SW480 (cell line): ENCODE measurements at regions not wholly inside any gene's neighbourhood (a gene's known extent, or its start where the extent isn't known, plus 50 kb on each side); places are given as distances from the start of the nearest gene placed in this dataset.

Experiments
- DNase-seq: peaks from one replicate; pipeline ENCODE4 v3.0.0-alpha.2; 2016; ENCODE audit warnings: low spot score

- no peak for DNase-seq
Measured at GRCh38 chr3:24936574-24936973, 441.9 kb upstream of the THRB start.

DNA sequence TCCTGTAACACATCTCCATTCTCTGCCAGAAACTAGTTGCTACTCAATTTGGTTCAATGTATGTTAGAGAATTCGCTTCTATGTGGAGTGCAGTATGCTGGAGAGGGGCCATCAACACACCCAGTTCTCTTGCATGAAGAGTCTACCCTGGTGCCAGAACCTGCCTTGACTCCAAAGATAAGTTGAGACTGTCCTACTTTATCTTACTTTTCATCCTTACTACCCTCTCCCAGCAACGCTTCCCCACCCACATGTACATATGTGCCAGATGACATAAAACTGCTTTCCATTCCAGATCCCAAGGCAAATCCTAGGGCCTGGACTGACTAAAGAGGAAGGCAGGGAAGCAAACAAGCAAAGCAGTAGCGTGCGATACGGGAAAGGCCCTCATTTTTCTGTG is 442.6 kb upstream of the THRB start:
- no peak for DNase-seq

- DNase-seq: no peak
Measured at GRCh38 chr3:24937780-24938179, 443.1 kb upstream of the THRB start.

DNA sequence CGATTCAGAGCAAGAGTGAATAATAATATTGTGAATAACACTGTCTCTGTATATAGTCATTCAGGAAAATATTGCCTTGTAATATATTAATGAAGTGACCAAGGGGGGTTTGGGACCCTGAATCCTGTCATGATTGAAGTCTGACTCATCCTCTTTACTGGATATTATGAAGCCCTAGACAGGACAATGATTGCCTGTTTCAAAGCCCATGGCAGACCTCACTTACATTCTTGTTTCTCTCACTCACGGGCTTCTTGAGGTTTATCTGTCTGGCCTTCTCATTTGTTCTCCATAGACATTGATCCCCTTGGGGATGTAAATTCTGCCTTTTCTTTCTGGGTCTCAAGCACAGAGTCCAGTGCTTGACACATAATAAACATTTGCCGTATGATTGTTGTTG is 449.3 kb upstream of the THRB start:
- DNase-seq: no peak

DNA sequence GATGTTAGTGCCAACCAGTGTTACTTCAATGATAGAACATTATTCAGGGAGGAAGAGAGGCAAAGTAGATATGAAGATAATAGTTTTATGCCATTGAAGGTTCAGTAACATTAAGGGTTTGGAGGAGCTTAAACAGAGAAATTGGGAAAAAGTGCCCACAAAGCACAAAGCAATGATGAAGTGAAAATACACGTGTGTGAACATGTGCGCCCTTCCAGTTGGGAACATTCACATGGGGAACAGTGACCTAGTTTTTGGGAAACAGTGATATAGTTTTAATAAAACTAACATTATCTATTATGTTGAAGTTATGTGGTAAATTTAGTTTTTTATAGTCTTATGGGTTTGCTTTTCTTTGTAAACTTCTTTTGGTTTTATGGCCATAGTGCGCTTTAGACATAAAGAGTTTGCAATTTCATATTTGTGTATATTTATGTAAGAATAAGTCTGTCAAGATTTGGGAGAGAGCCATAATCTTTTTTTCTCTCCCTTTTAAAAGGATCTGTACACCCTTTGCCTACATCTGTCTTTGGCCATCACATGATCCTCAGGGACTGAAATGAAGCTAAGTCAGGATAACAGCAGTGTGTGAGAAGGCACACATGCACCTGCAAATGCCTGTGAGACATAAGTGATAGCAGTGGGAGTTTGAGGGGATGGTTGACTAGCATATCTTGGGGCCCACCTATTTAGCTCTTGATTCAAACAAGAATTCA is 450.3 kb upstream of the THRB start:
- no peak for DNase-seq

GRCh38 chr3:24945563-24945962 is 450.9 kb upstream of the THRB start:
- DNase-seq: no peak

DNA sequence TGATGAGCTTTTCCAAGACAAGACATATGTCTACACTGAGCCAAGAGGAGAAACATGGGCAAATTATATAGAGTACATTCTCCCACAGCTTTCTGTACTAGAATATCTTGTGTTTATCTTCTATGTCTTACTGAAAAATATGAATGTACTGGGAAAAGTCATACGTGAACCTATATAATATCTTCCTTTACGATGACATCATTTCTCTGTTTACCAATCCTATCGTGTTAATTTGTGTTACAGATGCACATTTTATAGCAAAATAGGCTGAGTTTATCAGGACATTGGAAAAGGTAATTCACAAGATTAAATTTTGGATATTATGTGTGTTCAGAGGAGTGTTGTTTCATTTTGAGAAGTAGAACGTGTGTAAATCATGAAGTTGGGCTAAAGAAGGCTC is 452.5 kb upstream of the THRB start:
- DNase-seq: no peak

DNA sequence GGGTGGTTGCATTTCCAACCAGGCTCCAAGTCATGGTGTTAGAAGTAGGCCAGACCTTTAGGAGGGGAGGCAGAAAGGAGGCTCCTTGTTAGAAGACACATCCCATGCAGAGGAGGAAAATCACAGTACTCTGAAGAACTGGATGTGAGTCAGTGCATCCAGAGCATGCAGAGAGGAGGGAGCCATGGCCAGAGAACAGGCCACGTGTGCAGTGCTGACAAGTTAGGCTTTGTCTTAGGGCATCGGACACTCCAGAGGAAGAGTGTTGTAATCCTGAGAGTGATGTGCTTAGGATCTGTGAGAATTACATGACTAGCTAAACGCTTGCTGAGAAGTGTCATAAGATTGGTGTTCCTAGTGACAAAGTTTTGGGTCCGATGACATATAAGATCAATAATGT is 456.5 kb upstream of the THRB start:
- DNase-seq: no peak

DNA sequence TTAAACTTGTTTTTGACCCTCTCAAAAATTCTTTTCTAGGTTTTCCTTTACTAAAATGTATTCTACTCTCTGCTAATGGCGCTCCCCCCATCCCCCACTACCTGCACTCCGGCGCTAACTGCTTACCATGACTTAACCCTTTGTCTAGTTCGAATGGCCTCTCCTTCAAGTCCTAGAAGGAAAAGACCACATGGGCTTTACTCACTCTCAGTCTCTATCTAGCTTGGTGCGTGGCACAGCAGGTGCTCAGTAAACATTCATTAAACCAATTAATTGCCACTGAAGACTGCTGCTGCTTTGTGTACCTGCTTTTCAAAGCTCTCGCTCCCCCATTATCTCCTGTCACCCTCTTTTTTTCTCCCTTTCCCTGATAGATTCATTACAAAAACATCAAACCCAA is 457.7 kb upstream of the THRB start:
- DNase-seq: no peak

- no peak for DNase-seq
Measured at GRCh38 chr3:24953060-24953771, 458.6 kb upstream of the THRB start.

DNA sequence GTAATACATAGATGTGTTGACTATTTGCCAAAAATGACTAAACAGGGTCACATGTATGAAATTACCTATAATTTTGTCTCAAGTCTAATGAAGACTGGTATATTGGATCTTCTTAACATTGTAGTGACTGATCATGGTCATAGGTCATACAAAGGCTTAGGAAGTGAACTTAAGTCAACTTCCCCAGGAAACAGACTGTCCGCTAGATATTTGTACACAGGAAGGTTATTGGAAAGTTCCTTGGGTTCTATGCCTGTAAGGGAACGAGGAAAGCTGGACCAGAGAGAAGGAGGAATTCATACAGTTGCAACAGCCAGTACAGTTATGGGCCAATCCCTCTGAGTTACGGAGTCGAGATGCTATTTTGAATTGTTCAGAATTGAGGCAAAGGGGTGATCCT is 462.0 kb upstream of the THRB start:
- DNase-seq: no peak

- DNase-seq: no peak
Measured at GRCh38 chr3:24958271-24958670, 463.6 kb upstream of the THRB start.

GRCh38 chr3:24958910-24959447 is 464.3 kb upstream of the THRB start:
- no peak for DNase-seq

DNA sequence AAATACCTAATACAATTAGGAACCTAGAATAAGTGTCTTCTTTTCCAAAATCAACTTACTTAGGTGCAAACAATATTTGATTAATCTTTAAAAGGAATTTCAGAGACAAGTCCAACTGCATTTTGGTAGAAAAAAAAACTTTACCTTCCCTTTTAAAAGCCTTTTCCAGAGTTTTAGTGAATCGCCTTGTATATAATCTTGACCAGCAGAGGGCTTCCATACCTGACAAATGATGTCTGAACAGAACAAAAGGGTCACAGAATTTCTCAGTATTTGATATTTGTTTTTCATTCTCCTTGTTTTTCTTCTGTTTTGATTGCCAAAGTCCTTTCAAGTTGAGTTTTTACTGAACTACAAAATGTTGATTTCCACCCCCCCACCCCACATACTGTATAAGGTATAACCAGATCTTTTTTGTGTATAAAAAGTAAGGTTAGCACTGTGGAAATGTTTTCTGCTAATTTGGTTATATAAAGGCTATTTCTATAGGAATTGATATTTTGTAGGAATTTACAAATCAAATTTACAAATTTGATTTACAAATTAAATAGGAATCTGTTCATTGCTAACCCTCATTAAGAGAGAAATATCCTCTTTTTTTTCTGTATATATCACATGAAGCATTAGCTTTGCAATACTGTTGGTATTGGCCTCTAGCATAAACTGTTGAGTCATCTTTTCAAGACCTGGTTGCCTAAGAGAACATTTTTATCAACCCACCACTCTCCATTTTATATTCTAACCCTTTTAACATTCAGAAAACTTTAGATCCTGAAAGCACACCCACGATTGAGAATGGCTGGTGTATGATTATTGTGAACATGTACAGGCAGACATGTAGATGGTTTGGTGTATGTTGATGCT is 464.1 kb upstream of the RARB start:
- peak; percentile 20 for DNase-seq

GRCh38 chr3:24965706-24966385 is 462.2 kb upstream of the RARB start:
- no peak for DNase-seq

- no peak for DNase-seq
Measured at GRCh38 chr3:24968036-24968435, 460.0 kb upstream of the RARB start.

DNA sequence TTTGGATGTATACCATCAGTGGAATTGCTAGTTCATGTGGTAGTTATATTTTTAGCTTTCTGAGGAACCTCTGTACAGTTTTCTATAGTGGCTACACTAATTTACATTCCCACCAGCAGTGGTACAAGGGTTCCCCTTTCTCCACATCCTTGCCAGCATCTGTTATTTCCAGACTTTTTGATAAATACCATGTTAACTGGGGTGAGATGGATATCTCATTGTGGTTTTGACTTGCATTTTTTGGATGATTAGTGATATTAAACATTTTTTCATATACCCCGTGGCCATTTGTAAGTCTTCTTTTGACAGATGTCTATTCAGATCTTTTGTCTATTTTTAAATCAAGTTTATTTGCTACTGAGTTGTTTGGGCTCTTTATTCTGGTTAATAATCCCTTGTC is 455.6 kb upstream of the RARB start:
- DNase-seq: no peak

GRCh38 chr3:24981309-24981708 is 446.8 kb upstream of the RARB start:
- no peak for DNase-seq

DNA sequence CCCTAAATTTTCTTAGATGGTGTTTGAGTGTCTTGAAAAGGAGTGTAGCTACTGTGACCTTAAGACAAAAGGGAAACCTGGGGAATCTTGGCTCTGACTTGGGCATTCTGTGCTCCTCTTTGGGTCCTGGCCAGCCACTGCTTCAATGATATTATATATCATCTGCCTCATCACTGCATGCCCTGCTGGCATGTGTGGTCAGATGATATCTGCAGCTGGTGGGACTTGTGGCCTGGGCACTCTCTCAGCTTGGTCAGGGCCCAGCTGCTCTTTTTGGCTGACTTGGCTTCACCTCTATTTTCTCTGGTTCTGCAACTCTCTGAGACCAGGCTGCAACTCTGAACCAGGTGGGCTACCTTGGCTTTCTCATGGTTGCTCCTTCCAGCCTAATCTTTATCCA is 446.1 kb upstream of the RARB start:
- no peak for DNase-seq

DNA sequence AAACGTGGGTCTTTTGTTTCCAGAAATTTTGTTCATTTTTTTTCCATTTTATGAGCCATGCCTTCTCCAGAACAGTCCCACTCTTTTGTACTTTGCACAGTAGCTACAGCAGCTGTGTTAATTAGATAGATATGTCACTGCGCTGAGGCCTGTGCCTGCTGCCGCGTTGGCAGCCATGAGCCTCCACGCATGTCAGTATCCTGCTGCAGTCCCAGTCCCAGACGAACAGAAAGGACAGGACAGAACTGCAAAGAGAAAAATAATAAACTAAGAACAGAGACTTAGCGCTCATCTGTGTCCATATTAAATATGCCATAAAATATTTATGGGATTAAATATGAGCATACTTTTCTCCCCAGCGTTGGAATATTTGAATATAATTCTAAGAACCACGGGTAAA is 442.4 kb upstream of the RARB start:
- no peak for DNase-seq

GRCh38 chr3:24986612-24987011 is 441.5 kb upstream of the RARB start:
- no peak for DNase-seq

- no peak for DNase-seq
Measured at GRCh38 chr3:24999357-24999756, 428.7 kb upstream of the RARB start.
